GM21576 (cell line): ENCODE measurements at regions not wholly inside any gene's neighbourhood (a gene's known extent, or its start where the extent isn't known, plus 50 kb on each side); places are given as distances from the start of the nearest gene placed in this dataset.
A peak's percentile ranks its signal among the peaks of the same experiment; 100 is the strongest.

Experiments
- ATAC-seq: cut with Tn5 transposase; IDR thresholded peaks from one replicate; pipeline ENCODE4 v1.9.1; 2021; ENCODE audit warnings: mild to moderate bottlenecking, moderate library complexity; ENCODE audit not compliant: unreplicated experiment

- ATAC-seq = no peak
These were observed 253.8 kb upstream of the CITED2 start for GRCh38 chr6:139628270-139628669.

- no peak for ATAC-seq
These were observed 252.6 kb upstream of the CITED2 start for GRCh38 chr6:139627091-139627490.

- no peak for ATAC-seq
These were observed 251.8 kb upstream of the CITED2 start for GRCh38 chr6:139625998-139626975.

GRCh38 chr6:139625081-139625939 lies 250.9 kb upstream of the CITED2 start:
- ATAC-seq = no peak

GRCh38 chr6:139623372-139623771 lies 248.9 kb upstream of the CITED2 start:
- ATAC-seq = no peak

- ATAC-seq = no peak
These were observed 239.0 kb upstream of the CITED2 start for GRCh38 chr6:139613496-139613895.

- ATAC-seq = no peak
These were observed 237.7 kb upstream of the CITED2 start for GRCh38 chr6:139612135-139612465.

GRCh38 chr6:139611327-139612134 lies 237.1 kb upstream of the CITED2 start:
- ATAC-seq = no peak

GRCh38 chr6:139608466-139609261 lies 234.2 kb upstream of the CITED2 start:
- ATAC-seq = no peak

- no peak for ATAC-seq
These were observed 230.9 kb upstream of the CITED2 start for GRCh38 chr6:139605350-139605749.

GRCh38 chr6:139603581-139603980 lies 229.1 kb upstream of the CITED2 start:
- no peak for ATAC-seq

GRCh38 chr6:139602577-139602976 lies 228.1 kb upstream of the CITED2 start:
- no peak for ATAC-seq

- ATAC-seq = peak; percentile 98
These were observed 226.5 kb upstream of the CITED2 start for GRCh38 chr6:139600919-139601475.

- no peak for ATAC-seq
These were observed 225.9 kb upstream of the CITED2 start for GRCh38 chr6:139600343-139600742.

GRCh38 chr6:139597771-139598755 lies 223.6 kb upstream of the CITED2 start:
- no peak for ATAC-seq

- ATAC-seq = no peak
These were observed 222.8 kb upstream of the CITED2 start for GRCh38 chr6:139597087-139597763.

GRCh38 chr6:139595183-139595582 lies 220.7 kb upstream of the CITED2 start:
- no peak for ATAC-seq

GRCh38 chr6:139594333-139594965 lies 220.0 kb upstream of the CITED2 start:
- ATAC-seq = no peak
